Activated CD4-positive, alpha-beta memory T cell treated with anti-CD3 and anti-CD28 coated beads, Interleukin-2, amount 10 ng/mL, durations not matched to agents 7 days and 5 days (primary cell): ENCODE measurements at regions not wholly inside any gene's neighbourhood (a gene's known extent, or its start where the extent isn't known, plus 50 kb on each side); places are given as distances from the start of the nearest gene placed in this dataset.

ENCODE experiments used
- CTCF ChIA-PET: fragments of 350-600 bp; sonication (Branson Sonifier 250); formaldehyde crosslinking; loops from one replicate; lab custom pipeline; 2021; ENCODE audit warnings: antibody characterized with exemption, inconsistent platforms; lab: Charles Lee
- POLR2A ChIA-PET: fragments of 350-600 bp; sonication (Branson Sonifier 250); formaldehyde crosslinking; loops from one replicate; lab custom pipeline; 2021; ENCODE audit warnings: antibody characterized with exemption; lab: Charles Lee
- DNase-seq: peaks from one replicate; pipeline ENCODE4 v3.0.0-alpha.2; 2020
- H3K27ac Mint-ChIP-seq: one replicate; pipeline ENCODE4 v1.8.0; 2021; ENCODE audit warnings: mild to moderate bottlenecking, mixed read lengths
- H3K27me3 Mint-ChIP-seq: one replicate; pipeline ENCODE4 v1.8.0; 2021; ENCODE audit warnings: mixed read lengths
- H3K36me3 Mint-ChIP-seq: one replicate; pipeline ENCODE4 v1.8.0; 2021; ENCODE audit warnings: low read depth, mixed read lengths
- H3K4me1 Mint-ChIP-seq: one replicate; pipeline ENCODE4 v1.8.0; 2021; ENCODE audit warnings: mixed read lengths
- H3K4me3 Mint-ChIP-seq: one replicate; pipeline ENCODE4 v1.8.0; 2021; ENCODE audit warnings: mild to moderate bottlenecking, mixed read lengths
- H3K9me3 Mint-ChIP-seq: one replicate; pipeline ENCODE4 v1.8.0; 2021; ENCODE audit warnings: mixed read lengths

DNA sequence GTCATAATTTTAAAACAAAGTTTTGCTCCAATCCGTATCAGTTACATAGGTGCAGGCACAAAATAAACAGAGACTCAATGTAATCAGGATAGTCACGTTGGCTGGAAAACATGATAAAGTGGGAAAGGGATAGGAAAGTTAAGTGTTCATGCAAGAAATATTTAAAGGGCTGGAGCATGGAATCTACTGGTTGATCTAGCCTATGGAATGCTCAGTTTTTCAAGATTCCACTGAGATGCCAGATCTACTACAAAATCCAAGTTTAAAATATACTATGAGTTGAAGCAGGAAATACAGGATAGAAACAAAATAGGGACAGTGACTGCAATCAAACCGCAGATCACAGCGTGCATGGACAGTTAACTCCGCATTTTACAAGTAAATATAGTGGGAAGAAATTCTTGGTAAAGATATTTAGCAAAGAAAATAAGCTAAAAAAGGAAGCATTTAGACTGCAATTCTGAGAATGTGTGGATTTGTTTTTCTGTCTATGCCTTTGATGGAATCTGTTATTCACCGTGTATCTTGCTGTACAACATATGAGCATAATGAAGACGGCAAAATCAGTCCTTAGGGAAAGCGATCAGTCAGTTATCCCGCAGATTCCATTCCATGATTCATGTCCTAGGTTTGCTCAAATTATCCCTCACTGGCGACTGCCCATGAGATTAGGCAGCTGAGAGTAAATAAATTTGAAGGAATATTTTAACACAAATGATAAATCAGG, 1044.3 kb downstream of the FLRT2 start:
- ChIA-PET CTCF (no interaction called here), POLR2A (no interaction called here)
- Mint-ChIP-seq H3K27ac (no peak overlapping the region), H3K27me3 (no peaks in the 10 kb centered on the region), H3K9me3 (peaks cover 13% of the 10 kb centered on the region), H3K4me1 (no peaks in the 10 kb centered on the region), H3K36me3 (no peaks in the 10 kb centered on the region), H3K4me3 (no peak overlapping the region)
- DNase-seq = no peak

DNA sequence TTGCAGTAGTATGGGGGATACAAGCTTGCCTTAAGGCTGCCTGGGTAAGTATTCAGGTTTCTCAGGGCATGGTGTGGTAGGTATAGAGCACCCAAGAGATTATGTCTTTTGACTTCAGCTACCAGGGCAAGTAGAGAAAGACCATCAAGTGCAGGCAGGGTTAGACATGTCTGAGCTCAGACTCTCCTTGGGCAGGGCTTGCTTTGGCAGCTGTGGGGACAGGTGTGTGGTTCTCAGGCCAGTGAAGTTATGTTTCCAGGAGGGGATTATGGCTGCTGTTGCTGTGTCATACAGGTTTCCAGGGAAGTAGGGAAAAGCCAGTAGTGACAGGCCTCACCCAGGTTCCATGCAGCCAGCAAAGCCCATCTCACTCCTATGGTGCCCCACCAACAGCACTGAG, 1040.4 kb downstream of the FLRT2 start:
- DNase-seq = no peak
- POLR2A ChIA-PET = no interaction called here
- Mint-ChIP-seq H3K36me3 (no peaks in the 10 kb centered on the region), H3K27ac (no peak overlapping the region), H3K4me1 (no peaks in the 10 kb centered on the region), H3K9me3 (peaks cover 10% of the 10 kb centered on the region), H3K4me3 (no peak overlapping the region), H3K27me3 (no peaks in the 10 kb centered on the region)
- CTCF ChIA-PET = no interaction called here

DNA sequence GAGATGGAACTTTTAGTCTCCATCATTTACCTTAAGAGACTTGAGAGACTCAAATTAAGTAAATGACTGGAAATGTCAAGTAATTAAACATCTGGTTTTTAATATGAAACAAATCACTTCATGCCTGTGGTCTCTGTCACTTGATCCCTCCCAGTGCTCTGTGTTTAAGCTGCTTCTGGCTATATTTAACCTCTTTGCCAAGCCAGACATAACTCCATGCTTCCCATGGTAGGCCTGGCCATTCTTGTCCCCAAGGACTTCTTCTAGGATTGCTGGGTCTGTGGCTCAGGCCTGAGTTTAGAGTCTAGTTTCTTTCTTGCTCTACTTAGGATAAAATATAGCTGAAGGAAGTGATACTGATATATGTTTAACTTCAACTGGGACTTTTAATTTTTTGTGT, 1013.6 kb downstream of the FLRT2 start:
- Mint-ChIP-seq H3K9me3 (peaks cover 7% of the 10 kb centered on the region), H3K36me3 (no peaks in the 10 kb centered on the region), H3K4me1 (no peaks in the 10 kb centered on the region), H3K4me3 (no peak overlapping the region), H3K27ac (no peak overlapping the region), H3K27me3 (no peaks in the 10 kb centered on the region)
- ChIA-PET POLR2A (no interaction called here), CTCF (no interaction called here)
- DNase-seq = no peak

DNA sequence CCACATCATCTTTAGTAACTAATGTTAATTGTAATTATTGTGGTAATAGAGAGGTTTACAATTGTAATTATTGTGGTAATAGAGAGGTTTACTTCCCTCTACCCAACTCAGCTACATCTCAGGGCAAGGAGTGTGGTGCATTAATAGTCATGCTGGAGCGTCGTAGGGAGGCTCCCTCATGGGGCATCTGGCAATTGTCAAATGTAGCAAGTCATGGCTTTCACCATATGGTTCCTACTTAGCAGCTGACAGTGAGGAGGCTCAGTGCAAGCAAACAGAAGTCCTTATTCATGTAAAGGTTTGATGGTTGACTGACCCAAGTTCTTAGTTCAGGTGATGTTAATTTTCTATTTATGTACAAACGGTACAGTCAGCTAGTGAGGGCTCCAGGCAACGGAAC, 1012.0 kb downstream of the FLRT2 start:
- no peaks in the 10 kb centered on the region for H3K36me3 Mint-ChIP-seq
- no peak for DNase-seq
- H3K4me3 Mint-ChIP-seq = no peak overlapping the region
- no peaks in the 10 kb centered on the region for H3K27me3 Mint-ChIP-seq
- H3K4me1 Mint-ChIP-seq = no peaks in the 10 kb centered on the region
- H3K9me3 Mint-ChIP-seq = peaks cover 7% of the 10 kb centered on the region
- CTCF ChIA-PET = no interaction called here
- no peak overlapping the region for H3K27ac Mint-ChIP-seq
- POLR2A ChIA-PET = no interaction called here

DNA sequence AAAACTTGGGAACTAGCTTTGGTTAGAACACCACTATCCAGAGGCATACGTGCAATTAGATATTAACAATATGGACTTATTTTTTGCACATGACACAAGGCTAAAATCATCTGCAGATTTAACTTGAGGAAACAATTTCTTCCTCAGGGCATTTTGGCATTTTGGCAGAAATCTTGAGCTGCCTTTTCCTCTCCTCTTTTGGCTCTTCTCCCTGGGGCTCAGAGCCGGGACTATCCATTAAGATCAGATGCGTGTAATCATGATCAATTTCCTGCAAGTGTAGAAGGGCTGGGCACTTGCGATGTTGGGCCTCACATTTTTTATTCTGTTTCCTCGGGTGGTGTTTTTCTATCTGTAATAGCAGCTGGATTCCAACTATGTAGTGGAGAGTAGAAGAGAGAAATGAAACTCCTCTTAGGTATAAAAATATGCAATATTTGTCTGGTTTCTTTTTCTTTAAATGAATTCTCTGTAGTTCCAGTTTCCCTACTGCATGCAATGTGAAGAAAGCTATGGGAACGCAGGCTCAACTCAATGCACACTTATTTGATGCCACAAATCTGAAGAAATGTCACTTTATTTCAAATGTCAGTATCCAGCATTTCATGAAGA, 1010.8 kb downstream of the FLRT2 start:
- no peaks in the 10 kb centered on the region for H3K27me3 Mint-ChIP-seq
- ChIA-PET CTCF (no interaction called here), POLR2A (no interaction called here)
- no peak overlapping the region for H3K27ac Mint-ChIP-seq
- no peak overlapping the region for H3K4me3 Mint-ChIP-seq
- H3K36me3 Mint-ChIP-seq = no peaks in the 10 kb centered on the region
- DNase-seq = no peak
- H3K4me1 Mint-ChIP-seq = no peaks in the 10 kb centered on the region
- H3K9me3 Mint-ChIP-seq = peaks cover 7% of the 10 kb centered on the region

DNA sequence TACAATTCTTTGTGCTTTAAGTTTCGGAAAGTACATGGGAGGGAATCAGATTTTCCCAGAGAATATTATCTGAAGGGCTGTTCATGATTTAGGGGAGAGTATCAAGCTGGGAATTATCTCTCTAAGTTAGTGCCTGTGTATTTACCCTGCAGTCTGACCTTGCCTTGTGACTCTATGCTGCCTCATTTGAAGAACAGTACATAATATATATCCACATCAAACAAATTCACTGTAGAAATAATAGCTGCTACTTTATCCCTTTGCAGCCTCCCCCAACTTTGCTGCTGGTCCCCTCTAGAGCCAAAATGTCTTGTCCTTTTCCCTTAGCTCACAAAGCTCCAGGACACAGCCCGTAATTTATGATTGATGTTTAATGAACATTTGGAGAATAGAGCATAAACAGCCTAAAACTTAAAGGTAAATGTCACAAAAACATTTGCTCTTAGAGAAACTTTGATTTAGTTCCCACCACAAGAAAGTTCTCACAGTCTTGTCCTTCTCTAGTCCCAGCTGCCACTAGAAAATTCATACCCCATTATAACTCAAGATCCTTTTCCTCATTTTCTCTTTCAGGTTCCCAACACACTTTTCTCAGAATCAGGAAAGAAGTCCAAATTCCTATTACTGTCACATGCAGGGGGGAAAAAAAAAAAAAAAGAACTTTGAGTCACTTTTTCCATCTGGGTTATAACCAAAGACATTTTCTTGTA, 1009.6 kb downstream of the FLRT2 start:
- no peaks in the 10 kb centered on the region for H3K36me3 Mint-ChIP-seq
- ChIA-PET CTCF (no interaction called here), POLR2A (interaction anchor here (0.7 kb wide), 1 partner anchor 606 kb away, joined by 4 read pairs; no protein-coding TSS in a partner anchor)
- DNase-seq = no peak
- no peak overlapping the region for H3K27ac Mint-ChIP-seq
- H3K27me3 Mint-ChIP-seq = no peaks in the 10 kb centered on the region
- peaks cover 7% of the 10 kb centered on the region for H3K9me3 Mint-ChIP-seq
- no peaks in the 10 kb centered on the region for H3K4me1 Mint-ChIP-seq
- no peak overlapping the region for H3K4me3 Mint-ChIP-seq

GRCh38 chr14:86533834-86534233, 1003.9 kb downstream of the FLRT2 start:
- Mint-ChIP-seq H3K9me3 (peaks cover 2% of the 10 kb centered on the region), H3K4me1 (no peaks in the 10 kb centered on the region), H3K27me3 (no peaks in the 10 kb centered on the region), H3K27ac (no peak overlapping the region), H3K4me3 (no peak overlapping the region), H3K36me3 (no peaks in the 10 kb centered on the region)
- no peak for DNase-seq
- POLR2A ChIA-PET = no interaction called here
- CTCF ChIA-PET = no interaction called here

DNA sequence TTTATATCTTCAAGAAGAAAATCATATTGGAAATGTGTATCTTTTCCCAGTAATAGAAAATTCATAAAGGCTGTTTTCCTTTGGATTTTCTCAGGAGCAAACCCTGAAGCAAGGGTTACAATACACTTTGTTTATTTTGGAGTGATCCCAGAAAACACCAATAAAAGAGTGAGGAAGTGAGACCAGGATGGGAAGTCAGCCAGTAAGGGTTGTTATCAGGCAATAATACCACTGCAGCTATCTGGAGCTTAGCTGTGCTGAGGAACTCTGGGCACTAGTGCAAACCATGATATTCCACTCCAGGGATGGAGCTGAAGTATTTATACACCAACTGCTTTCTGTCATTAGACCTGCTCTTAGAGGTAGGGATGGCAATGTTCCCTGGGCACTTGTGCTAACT, 1002.3 kb downstream of the FLRT2 start:
- Mint-ChIP-seq H3K27me3 (no peaks in the 10 kb centered on the region), H3K27ac (no peak overlapping the region), H3K9me3 (peaks cover 9% of the 10 kb centered on the region), H3K4me3 (no peak overlapping the region), H3K36me3 (no peaks in the 10 kb centered on the region), H3K4me1 (no peaks in the 10 kb centered on the region)
- CTCF ChIA-PET = no interaction called here
- POLR2A ChIA-PET = no interaction called here
- no peak for DNase-seq

GRCh38 chr14:86530457-86530856, 1000.5 kb downstream of the FLRT2 start:
- Mint-ChIP-seq H3K27ac (no peak overlapping the region), H3K9me3 (peaks cover 9% of the 10 kb centered on the region), H3K27me3 (no peaks in the 10 kb centered on the region), H3K36me3 (no peaks in the 10 kb centered on the region), H3K4me1 (no peaks in the 10 kb centered on the region), H3K4me3 (no peak overlapping the region)
- no peak for DNase-seq
- POLR2A ChIA-PET = no interaction called here
- CTCF ChIA-PET = no interaction called here

DNA sequence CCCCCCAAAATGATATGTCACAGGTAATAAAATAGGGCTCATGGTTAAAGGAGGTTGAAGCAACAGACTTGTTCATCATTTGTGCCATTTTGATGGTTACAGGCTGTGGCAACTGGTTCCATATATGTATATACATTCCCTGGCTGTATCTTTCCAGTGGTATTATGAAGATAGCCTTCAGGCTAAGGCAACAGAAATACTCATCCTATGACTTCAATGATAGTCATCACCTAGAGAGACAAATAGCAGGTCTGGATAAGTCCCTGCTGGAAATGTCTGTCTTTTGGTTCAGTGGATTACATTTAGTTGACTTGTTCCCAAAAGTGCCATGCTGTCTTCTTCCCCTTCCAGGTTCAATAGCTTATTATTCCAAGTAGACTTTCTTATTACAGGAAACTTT, 997.4 kb downstream of the FLRT2 start:
- DNase-seq = no peak
- Mint-ChIP-seq H3K4me3 (no peak overlapping the region), H3K27ac (no peak overlapping the region), H3K36me3 (no peaks in the 10 kb centered on the region), H3K27me3 (no peaks in the 10 kb centered on the region), H3K9me3 (peaks cover 7% of the 10 kb centered on the region), H3K4me1 (no peaks in the 10 kb centered on the region)
- CTCF ChIA-PET = no interaction called here
- POLR2A ChIA-PET = no interaction called here

DNA sequence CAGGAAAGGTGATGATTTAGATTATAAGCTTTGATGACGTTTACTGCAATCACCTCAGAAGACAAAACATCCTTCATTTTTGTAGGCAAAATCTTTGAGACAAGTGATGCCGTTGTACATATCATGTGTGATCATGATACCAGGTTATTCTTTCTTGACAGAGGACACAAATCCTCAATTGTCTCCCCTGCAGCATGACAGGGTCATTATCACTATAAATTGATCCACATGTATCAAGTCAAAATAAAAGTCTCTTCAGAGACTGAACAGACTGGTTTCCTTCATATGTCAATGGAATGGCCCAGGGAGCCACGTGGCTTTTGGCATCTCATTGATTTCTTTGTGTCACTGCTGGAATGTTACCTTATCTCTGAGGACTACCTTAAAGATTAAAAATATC, 995.7 kb downstream of the FLRT2 start:
- Mint-ChIP-seq H3K27ac (no peak overlapping the region), H3K4me3 (no peak overlapping the region), H3K4me1 (no peaks in the 10 kb centered on the region), H3K9me3 (peaks cover 10% of the 10 kb centered on the region), H3K36me3 (no peaks in the 10 kb centered on the region), H3K27me3 (no peaks in the 10 kb centered on the region)
- POLR2A ChIA-PET = no interaction called here
- DNase-seq = no peak
- CTCF ChIA-PET = no interaction called here

DNA sequence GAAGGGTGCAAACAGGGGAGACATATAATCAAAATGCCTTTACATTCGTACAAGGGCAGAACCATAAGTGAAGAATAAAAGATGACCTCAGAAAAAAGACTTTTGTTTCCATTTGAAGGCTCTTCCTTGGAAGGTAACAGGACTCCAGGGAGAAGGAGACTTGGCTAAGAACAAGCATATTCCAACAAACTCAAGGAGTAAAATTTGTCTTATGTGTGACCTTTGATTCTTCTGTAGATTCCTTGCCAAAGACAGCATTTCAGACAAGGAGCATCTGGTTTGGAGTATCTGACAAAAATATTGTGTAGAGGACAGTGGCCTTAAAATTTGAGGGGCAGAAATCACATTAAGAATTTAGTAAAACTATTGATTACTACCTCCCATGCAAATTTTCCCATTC, 991.9 kb downstream of the FLRT2 start:
- DNase-seq = no peak
- Mint-ChIP-seq H3K27ac (no peak overlapping the region), H3K9me3 (peaks cover 4% of the 10 kb centered on the region), H3K36me3 (no peaks in the 10 kb centered on the region), H3K4me1 (no peaks in the 10 kb centered on the region), H3K4me3 (no peak overlapping the region), H3K27me3 (no peaks in the 10 kb centered on the region)
- POLR2A ChIA-PET = no interaction called here
- CTCF ChIA-PET = no interaction called here

- Mint-ChIP-seq H3K27ac (no peak overlapping the region), H3K27me3 (no peaks in the 10 kb centered on the region), H3K36me3 (no peaks in the 10 kb centered on the region), H3K4me3 (no peak overlapping the region), H3K9me3 (peaks cover 4% of the 10 kb centered on the region), H3K4me1 (no peaks in the 10 kb centered on the region)
- ChIA-PET CTCF (no interaction called here), POLR2A (no interaction called here)
- DNase-seq = no peak
Observed at GRCh38 chr14:86521031-86521730, 991.2 kb downstream of the FLRT2 start.
